ENCODE measurements at regions not wholly inside any gene's neighbourhood (a gene's known extent, or its start where the extent isn't known, plus 50 kb on each side); places are given as distances from the start of the nearest gene placed in this dataset.

DNA sequence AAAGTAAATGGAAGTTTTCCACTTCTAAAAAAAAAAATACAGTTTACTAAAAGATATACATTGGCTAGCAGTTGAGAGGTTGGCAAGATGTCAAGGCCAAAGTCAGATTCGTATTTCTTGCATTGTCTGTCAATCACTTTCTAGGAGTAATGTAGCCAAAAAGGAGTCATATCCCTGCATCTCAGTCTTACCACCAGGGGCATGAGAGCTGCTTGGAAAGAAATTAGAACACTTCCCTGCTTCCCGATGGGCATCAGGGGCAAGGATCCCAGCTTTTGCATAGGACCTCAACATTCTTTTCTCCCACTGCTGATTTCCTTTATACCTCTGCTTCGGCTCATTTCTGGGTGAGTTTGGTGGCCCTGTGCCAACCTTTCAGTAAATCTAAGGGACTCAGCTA lies 581.0 kb upstream of the MAP3K7 start:
- TF ChIP-seq EZH2 (IDR thresholded peaks at IDR 0.05; ENCODE audit: low read length, unreplicated experiment) = no peak
- TF ChIP-seq, protein P1, sequence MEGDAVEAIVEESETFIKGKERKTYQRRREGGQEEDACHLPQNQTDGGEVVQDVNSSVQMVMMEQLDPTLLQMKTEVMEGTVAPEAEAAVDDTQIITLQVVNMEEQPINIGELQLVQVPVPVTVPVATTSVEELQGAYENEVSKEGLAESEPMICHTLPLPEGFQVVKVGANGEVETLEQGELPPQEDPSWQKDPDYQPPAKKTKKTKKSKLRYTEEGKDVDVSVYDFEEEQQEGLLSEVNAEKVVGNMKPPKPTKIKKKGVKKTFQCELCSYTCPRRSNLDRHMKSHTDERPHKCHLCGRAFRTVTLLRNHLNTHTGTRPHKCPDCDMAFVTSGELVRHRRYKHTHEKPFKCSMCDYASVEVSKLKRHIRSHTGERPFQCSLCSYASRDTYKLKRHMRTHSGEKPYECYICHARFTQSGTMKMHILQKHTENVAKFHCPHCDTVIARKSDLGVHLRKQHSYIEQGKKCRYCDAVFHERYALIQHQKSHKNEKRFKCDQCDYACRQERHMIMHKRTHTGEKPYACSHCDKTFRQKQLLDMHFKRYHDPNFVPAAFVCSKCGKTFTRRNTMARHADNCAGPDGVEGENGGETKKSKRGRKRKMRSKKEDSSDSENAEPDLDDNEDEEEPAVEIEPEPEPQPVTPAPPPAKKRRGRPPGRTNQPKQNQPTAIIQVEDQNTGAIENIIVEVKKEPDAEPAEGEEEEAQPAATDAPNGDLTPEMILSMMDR (conservative IDR thresholded peaks at IDR 0.05; ENCODE audit: low read depth, low read length) = no peak

Data from PC-3 (cell line).